GM21723 (cell line): ENCODE measurements at regions not wholly inside any gene's neighbourhood (a gene's known extent, or its start where the extent isn't known, plus 50 kb on each side); places are given as distances from the start of the nearest gene placed in this dataset.
"Not testable (repeated sequence)": the region's sequence is repeated elsewhere in the genome, so short reads cannot be mapped to it uniquely, and the experiment has no call there.

Experiments
- ATAC-seq: cut with Tn5 transposase; IDR thresholded peaks from one replicate; pipeline ENCODE4 v1.9.1; 2021; ENCODE audit warnings: mild to moderate bottlenecking, moderate library complexity; ENCODE audit not compliant: unreplicated experiment

DNA sequence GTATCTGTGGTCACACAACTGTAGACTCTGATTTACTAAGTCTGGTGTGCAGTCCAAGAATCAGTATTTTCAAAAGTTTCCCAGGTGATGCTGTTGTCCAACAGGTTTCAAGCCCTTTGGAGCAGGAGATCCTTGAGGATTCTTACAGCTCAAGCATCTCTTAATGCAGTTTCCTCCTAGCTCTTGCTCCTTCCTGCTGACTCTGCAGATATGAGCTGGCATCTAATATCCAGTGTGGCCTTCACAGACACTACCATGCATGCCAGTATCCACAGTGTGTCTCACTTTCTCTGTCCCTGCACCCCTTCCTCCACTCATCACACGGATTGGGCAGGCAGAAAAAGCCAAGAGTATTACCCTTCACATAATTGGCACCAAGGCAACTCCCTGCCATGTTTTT is 182.2 kb upstream of the TNC start:
- no peak for ATAC-seq

DNA sequence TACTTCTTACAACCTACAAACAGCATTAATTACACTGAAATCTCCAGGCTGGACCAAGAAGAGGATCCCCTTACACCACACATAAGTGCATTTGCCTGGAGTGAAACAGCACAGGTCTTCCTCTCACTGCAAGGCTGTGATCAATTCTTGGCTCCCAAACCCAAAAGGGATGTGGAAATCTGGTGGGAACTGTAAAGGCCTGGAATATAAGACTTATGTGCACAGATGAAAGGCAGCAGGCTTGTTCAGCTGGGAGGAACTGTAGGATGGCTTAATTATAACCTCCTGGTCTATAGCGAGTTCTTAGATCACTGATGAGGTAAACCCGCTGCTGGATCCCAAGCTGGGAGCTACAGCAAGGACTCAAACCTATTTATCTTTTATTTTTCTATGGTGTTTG is 182.9 kb upstream of the TNC start:
- ATAC-seq = no peak

DNA sequence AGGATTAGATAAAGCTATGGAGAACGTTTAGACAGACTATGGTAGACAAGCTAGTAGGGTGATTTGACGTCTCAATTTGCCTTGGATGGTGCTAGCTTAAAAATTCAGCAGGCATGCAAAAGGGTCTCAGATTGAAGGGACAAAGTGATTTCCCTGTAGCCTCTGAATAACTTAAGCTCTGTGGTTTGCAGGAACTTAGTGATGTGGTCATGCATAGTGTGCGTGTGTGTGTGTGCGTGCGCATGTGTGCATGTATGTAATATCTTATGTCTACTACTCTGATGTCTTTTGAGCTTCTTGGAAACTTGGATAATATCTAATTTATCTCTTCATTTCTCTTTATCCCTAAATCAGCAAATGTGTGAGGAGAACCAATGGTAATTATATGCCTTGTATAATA is 183.6 kb upstream of the TNC start:
- no peak for ATAC-seq

DNA sequence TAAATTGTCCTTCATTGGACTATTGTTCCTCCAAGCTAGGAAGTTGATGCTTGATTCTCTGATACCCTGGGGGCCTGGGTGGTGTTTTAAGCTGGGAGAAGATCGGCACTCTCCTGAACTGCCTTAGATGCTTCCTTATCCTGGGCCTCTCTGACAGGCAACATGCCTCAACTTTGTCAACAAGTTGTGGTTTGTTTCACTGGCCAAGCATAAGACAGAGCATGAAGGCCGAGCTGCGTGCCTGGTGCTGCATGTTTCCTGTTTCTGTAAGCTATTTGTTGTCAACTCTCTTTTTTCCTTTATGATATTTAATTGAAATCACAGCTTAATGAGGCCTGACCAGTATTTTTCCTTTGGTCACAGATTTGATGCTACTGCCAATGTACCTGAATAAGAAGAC is 187.6 kb upstream of the TNC start:
- ATAC-seq = no peak

DNA sequence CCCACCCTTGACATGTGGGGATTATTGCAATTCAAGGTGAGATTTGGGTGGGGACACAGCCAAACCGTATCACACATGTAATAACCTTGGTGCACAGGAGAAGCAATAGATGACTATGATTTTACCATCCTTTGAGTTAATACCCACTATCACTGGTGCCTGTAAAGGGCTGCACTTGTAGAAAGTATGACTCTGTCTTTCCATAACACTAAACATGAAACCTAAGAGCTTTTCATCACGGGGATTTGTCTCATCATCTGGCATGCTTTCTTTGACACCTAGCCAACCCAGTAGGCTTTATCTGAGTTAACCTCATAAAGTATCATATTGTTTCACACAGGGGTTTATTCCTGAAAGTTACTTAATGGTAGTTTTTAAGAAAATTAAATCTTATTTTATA is 188.9 kb upstream of the TNC start:
- ATAC-seq = no peak

DNA sequence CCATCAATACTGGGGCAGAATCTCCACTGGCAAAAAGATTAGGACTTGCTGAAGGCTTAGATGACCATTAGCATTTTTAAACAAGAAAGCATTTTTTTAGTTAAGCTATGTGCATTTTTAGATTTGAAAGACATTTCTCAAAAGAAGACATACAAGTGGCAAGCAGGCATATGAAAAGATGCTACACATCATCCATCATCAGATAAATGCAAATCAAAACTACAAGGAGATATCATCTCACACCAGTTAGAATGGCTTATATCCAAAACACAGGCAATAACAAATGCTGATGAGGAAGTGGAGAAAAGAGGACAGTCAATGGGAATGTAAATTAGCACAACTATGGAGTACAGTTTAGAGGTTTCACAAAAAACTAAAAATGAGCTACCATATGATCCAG is 195.6 kb upstream of the TNC start:
- ATAC-seq = no peak

DNA sequence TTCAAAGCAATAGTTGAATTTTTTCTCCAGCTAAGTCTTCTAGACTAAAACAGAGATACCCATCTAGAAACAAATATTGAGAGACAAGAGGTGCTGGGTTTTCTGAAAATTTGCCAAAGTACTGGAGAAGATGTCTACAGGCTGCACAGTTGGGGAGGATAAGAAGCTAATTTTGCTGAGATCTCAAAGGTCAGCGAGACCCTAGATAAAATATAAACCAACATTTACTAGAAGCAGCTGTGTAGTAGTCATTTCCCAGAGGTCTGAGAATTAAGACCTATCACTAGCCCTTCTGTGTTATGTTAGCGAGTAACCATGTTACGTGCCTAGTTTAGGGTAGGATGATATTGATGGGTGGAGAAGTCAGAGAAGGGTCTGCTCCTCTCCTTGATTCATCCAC is 208.5 kb upstream of the TNC start:
- ATAC-seq = no peak

DNA sequence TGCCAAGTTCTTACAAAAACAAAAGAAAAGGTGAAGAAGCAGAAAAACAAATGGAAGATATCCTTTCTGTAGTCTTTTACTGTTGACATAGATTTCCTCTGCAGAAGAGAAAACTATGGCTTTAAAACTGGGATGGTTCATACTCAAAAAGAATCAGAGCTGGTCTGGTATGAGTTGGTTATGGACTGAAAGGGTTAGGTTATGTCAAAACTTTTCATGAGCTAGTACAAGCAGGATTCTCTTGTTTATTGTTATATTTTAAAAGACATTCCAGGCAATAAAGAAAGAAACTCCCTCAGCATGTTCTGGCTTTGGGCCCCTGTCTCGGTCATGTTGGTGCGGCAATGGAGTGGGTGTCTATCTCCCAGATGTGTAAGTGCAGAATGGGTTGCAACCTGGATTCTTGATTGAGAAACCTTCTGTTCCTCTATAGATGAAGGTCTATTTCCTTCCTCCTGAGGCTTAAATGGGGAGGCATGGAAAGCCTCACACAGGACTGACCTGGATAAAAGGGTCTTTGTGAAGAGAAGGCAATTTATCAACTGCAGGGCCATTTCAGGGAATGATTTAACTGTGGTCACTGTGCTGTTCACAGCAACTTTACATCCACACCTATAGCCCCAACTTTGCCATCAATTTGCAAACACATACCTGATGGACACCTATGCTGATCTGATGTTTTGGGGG is 209.6 kb upstream of the TNC start:
- ATAC-seq = no peak

DNA sequence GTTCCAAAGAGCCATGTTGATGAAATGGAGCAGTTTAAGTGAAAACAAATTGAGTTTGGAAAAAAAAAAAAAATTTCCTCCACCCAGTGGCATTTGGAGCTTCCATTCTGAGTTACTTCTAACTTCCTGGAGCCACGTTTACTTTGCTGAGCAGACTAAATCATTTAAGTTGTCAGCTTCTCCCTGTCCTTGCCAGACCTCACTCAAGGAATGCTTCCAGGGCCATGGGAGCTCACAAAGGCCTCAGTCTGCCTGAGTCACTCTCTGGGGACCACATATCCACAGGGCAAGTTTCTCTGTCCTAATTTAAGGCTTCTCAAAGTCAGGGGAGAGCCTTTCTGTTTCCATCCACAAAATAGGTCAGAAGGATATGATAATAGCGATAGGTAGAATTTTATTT is 210.3 kb upstream of the TNC start:
- no peak for ATAC-seq

DNA sequence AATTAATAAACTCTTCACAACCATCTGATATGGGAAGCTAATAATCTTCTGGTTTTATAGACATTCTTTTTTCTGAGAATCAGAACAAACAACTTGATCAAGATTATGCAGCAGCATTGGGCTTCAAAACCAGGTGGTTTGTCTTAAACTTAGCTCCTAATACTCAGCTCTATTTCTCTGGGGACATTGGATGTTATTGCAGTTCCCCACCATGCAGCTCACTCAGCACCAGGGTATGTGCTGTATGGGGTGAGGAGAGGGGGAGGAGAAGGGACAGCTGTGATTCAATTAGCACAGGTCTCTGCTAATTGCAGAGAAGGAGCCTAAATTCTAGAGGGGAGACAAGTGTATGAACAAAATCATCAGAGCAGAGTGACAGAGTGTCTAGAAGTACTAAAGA is 210.7 kb upstream of the TNC start:
- ATAC-seq = no peak

DNA sequence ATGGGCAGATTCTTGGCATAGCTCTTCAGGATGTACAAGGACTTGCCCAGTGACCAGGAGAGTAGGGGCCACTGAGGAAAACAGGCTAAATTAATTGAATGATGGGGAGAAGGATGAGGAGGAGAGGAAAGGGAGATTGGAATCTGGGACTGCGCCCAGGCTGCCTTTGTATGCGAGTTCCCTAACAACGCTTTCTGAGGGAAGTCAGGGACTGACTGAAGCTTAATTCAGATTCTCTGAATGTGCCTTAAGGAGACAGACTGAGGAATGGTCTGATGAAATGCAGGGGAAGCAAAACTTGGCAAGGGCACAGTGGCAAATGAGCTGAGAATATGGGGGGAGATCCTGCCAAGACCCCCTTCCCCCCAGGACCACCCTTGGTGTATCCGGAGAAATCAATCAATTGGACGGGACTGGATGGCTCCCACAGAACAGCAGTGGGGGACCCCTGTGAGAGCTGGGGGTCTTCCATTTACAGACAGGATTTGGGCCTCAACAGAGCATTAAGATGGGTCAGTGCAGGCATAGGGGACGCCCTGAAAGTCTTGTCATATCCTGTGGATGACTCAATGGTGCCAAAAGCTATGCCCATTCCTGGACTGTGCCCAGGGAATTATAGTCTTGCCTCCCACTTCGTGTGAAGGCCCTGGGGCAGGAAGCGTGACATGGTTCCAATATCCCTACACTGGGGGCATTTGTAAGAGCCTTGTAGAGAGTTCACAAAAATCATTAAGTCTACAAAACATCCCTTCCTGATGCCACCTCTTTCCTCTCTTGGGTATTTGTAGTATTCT is 215.5 kb upstream of the TNC start:
- ATAC-seq = no peak

DNA sequence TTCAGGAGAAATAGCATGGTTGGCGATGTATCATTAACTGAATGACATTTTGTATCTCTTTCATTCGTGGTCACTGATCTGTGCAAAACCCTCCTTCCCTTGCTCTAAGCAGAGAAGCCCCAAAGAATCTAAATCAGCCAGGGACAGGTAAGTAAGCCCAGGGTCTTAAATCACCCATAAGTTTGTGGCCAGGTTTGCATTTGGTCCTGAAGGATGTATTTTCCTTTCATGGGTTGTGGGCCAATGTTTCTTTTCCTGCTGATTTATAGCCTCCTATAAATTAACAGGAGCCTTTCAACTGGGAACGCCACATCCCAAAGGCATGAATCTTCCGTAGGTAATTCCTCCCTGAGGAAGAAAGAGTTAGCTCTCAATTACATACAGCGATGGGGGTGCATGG is 217.5 kb upstream of the TNC start:
- ATAC-seq = no peak

DNA sequence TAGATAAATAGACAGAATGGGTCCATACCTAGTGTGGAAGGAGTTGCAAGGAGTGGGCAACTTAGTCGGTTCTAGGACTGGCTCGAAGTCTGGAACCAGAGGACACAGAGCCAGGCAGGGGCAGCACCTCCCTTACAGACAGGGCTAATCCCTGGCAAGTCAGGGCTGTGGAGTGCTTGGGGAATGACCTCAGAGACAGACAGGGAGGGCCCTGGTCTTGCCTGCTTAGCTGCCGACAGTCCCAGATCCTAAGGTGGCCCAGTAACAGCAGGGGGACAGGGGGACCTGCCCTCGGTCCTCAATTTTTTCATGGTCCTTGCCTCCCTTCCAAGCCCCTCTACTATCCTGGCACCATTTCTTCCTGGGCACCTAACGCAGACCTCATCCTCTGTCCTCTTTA is 222.4 kb upstream of the TNC start:
- ATAC-seq = no peak

DNA sequence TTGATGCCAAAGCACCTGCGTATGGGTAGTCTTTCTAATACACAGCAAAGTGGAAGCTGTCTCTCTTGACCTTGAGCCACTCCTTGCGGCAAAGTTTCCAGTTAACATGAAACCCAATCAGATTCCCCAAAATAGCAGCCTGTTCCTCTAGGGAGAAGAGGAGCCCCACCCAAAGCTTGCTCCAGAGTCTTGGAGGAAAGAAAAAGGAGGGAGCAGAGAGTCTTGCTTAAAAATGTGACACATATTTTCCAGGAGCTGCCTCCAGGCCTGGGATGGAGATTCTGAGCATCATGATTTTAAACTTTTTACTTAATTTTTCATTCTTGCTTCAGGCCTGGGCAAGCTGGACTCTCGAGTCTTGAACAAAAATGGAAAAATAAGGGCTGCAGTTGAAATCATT is 223.5 kb upstream of the TNC start:
- no peak for ATAC-seq

DNA sequence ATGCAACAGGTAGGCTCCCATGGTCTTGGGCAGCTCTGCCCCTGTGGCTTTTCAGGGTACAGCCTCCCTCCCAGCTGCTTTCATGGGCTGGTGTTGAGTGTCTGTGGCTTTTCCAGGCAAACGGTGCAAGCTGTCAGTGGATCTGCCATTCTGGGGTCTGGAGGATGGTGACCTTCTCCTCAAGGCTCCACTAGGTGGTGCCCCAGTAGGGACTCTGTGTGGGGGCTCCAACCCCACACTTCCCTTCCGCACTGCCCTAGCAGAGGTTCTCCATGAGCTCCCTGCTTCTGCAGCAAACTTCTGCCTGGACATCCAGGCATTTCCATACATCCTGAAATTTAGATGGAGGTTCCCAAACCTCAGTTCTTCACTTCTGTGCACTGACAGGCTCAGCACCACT is 229.8 kb upstream of the TNC start:
- not testable (repeated sequence) for ATAC-seq

DNA sequence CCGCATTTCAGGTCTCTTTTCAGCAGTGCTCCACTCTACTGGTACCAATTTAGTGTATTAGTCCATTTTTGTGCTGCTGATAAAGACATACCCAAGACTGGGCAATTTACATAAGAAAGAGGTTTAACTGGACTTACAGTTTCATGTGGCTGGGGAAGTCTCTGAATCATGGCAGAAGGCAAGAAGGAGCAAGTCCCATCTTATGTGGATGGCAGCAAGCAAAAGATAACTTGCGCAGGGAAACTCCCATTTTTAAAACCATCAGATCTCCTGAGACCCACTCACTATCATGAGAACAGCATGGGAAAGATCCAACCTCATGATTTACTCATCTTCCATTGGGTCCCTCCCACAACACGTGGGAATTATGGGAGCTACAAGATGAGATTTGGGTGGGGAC is 231.0 kb upstream of the TNC start:
- ATAC-seq = not testable (repeated sequence)

DNA sequence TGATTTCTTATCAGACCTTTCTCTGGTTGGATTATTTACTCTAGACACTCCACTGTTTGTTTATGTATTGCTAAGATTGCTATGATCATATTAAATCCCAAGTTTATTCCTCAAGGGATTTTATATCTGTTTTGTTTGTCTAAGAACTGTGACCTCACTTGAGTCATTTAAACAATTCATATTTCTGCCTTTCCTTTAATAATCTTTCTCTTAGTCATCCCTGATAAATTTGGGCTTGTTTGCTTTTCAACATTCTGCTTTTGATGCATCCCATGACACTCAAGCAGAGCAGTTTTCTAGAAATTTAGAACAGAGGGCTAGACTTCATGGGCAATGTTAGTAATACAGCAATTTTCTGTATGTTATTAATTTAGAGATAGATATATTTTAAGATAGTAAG is 231.6 kb upstream of the TNC start:
- ATAC-seq = no peak

DNA sequence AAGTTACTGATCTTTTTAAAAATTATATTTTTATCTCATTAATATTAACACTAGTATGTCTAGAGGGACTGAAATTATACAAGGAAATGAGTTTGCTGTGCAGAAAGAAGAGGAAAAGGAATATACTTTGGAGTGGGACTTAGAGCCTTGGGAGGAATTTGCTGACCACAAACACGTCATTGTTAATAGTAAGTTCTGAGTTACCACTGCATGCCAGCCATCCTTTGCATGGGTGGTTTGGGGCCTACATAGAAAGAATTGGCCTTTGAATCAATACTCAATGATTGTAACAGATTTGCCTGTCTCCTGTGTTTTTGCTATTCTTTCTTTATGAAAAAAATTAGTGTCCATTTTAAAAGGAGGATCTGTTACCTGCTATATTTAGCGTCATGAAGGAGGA is 232.6 kb upstream of the TNC start:
- ATAC-seq = no peak

DNA sequence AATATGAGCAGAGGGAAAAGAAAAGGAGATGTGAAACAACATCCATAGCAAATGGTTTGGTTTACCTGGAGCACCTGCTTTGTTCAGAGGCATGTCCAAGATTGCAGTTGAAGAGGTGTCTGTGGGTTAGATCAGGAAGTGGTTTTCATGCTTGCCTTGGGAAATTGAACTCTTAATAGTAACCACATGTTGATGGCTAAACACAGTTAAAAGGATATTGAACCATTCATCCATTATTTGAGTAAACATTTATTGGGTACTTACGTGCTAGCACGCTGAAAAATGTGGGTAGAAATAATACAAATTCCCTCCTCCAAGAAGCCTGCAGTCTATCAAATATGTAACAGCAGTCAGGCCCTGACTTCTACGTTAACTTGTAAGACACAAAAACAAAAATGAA is 235.7 kb upstream of the TNC start:
- ATAC-seq = no peak

DNA sequence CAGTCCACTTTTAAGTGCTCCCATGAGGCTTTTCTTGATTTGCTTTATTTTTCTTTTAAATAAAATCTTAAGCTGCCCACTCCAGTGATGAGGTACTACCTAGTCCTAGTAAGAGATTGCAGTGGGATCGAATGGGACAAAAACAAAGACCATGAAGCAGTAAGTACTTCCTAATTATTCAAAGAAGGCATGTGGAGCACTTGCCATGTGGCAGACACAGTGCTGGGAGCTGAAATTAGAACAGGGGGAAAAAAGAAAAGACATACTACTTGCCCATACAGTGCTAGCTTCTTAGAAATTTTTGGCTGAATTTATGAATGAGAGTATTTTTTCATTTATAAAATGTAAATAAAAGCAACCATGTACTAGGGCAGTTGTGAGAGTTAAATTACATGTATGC is 239.9 kb upstream of the TNC start:
- no peak for ATAC-seq

DNA sequence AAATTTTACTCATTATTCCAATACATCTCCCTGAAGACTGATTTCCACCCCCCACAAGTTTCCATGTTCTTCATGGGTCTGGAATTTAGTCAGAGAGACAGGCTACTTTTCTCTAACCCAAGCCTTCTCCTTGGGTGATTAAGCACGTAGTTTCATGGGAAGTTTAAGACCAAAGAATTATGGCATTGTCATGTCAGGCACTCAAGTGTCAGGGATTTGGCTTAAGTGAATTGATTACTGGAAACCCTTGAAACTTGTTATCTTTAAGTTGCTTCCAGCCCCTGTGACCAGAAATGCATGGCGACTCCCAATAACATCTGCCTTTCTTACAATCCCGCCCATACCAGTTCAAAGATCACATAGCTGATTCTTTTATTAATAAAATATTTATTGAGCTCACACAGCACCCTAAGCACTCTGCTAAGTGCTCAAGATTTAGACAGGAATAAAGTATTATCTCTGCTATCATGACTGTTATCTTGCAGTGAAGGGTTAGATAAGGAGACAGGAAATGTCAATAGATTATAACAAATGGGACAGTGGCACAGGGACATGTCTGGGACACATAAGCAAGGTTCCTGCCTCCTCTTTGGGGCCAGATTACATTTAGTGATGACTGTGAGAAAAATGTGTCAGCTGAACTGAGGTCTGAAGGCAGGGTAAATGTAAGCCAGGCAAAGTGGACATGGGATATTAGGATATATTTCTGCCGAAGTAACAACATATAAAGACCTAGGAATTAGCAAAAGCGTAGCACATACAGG is 241.2 kb upstream of the TNC start:
- no peak for ATAC-seq

DNA sequence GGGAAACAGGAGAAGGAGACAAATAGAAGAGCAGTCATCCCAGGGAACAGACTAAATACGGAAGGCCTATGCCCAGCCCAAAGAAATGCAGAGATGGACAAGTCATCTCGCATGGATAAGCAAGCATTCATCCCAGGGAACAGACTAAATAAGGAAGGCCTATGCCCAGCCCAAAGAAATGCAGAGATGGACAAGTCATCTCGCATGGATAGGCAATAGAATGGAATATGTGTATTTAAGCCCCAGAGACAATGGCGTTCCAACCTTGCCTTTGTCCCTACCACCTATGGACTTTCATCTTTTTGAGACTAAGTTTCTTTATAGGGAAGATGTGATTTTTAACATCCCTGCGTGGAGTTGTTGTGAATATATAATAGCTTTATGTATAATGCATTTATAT is 242.2 kb upstream of the TNC start:
- no peak for ATAC-seq
